ENCODE measurements at regions not wholly inside any gene's neighbourhood (a gene's known extent, or its start where the extent isn't known, plus 50 kb on each side); places are given as distances from the start of the nearest gene placed in this dataset.

DNA sequence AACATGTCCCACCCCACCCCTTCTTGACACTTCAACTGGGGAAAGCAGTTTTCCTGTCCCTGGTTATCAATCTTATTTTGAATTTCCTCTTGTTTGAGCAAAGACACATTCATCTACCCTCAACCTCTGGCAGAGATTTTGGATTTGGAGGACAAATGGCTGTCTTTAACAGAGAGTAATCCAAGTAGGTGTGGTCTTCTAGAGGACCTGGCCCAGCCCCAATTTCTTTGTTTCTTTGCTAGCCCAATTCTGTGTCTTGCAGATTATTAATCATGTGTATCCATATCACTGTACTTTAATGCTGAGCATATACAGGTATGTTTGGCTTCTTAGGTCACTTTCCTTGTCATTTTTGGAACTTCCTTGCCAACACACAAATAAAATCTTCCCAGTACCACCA is 58.8 kb upstream of the ADCY1 start:
- TF ChIP-seq, protein P1, sequence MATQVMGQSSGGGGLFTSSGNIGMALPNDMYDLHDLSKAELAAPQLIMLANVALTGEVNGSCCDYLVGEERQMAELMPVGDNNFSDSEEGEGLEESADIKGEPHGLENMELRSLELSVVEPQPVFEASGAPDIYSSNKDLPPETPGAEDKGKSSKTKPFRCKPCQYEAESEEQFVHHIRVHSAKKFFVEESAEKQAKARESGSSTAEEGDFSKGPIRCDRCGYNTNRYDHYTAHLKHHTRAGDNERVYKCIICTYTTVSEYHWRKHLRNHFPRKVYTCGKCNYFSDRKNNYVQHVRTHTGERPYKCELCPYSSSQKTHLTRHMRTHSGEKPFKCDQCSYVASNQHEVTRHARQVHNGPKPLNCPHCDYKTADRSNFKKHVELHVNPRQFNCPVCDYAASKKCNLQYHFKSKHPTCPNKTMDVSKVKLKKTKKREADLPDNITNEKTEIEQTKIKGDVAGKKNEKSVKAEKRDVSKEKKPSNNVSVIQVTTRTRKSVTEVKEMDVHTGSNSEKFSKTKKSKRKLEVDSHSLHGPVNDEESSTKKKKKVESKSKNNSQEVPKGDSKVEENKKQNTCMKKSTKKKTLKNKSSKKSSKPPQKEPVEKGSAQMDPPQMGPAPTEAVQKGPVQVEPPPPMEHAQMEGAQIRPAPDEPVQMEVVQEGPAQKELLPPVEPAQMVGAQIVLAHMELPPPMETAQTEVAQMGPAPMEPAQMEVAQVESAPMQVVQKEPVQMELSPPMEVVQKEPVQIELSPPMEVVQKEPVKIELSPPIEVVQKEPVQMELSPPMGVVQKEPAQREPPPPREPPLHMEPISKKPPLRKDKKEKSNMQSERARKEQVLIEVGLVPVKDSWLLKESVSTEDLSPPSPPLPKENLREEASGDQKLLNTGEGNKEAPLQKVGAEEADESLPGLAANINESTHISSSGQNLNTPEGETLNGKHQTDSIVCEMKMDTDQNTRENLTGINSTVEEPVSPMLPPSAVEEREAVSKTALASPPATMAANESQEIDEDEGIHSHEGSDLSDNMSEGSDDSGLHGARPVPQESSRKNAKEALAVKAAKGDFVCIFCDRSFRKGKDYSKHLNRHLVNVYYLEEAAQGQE (IDR thresholded peaks at IDR 0.05; ENCODE audit: unreplicated experiment): no peak
- no peak for TF ChIP-seq CTCF (conservative IDR thresholded peaks at IDR 0.05; ENCODE audit: low read depth in 2 of 2)
- no peak for TF ChIP-seq EZH2phosphoT487 (IDR thresholded peaks at IDR 0.05; ENCODE audit: unreplicated experiment)
- TF ChIP-seq POLR2AphosphoS5 (IDR thresholded peaks at IDR 0.05; ENCODE audit: low read depth): no peak
- TF ChIP-seq ZNF114 (CRISPR knock-in tag; IDR thresholded peaks at IDR 0.05): no peak
- TF ChIP-seq NANOG (IDR thresholded peaks at IDR 0.05; ENCODE audit: borderline replicate concordance): no peak
- TF ChIP-seq EZH2 (IDR thresholded peaks at IDR 0.05; ENCODE audit: low read depth, unreplicated experiment): no peak
- no peak for TF ChIP-seq JUNB (IDR thresholded peaks at IDR 0.05; ENCODE audit: unreplicated experiment)
- TF ChIP-seq STAT1 (IDR thresholded peaks at IDR 0.05; ENCODE audit: unreplicated experiment): no peak
- TF ChIP-seq ZNF331 (CRISPR knock-in tag; IDR thresholded peaks at IDR 0.05; ENCODE audit: low read depth): no peak
- TF ChIP-seq ETS1 (IDR thresholded peaks at IDR 0.05): no peak

All from GM23338 (cell line).